Stimulated activated CD4-positive, alpha-beta T cell treated with anti-CD3 and anti-CD28 coated beads, Interleukin-1b, Interleukin-23, amount 100 ng/mL, for 1 hour (primary cell): ENCODE measurements at regions not wholly inside any gene's neighbourhood (a gene's known extent, or its start where the extent isn't known, plus 50 kb on each side); places are given as distances from the start of the nearest gene placed in this dataset.

Experiments used
- DNase-seq, 2 donors: peaks; one replicate each; pipeline ENCODE4 v3.0.0-alpha.2; 2020; ENCODE audit warnings: low read depth in 2 of 2

GRCh38 chr9:81118416-81118815 is 570.9 kb downstream of the TLE1 start:
- no peak for DNase-seq

DNA sequence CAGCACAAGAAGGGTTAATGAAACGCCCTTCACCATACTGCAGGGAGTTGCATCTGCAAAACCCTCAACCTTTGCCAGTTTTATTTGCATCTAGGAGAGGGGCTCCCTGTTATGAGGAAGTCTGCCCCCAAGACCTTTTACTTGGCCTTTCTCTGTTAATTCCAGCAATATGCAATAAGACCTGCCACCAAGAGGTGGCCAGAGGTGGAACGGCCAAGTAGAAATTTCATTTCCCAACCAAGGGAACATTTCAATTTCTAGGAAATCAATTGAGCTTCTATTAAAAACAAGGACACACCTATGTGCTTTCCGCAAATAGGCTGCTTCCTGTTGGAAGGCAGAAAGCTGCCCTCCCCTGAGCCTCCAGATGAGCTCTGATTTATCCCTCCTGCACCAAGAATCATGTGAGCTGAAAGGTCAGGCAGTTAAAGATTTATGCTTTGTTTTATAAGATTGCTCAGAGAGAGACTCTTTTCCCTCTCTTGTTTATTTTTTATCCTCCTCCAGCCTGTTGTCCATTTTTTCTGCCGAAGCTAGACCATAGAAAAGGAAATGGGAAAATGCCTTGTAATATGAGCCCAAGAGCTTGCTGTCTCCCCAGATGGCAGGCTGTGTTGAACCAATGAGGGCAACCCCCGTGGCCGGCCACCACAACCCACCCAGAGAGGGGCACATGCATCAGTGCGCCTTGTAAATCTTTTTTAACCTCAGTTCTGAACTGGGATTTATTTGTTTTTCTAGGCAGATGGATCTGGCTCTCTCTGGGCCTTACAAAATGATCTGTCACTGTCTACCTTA is 572.8 kb downstream of the TLE1 start:
- DNase-seq = no peak

DNA sequence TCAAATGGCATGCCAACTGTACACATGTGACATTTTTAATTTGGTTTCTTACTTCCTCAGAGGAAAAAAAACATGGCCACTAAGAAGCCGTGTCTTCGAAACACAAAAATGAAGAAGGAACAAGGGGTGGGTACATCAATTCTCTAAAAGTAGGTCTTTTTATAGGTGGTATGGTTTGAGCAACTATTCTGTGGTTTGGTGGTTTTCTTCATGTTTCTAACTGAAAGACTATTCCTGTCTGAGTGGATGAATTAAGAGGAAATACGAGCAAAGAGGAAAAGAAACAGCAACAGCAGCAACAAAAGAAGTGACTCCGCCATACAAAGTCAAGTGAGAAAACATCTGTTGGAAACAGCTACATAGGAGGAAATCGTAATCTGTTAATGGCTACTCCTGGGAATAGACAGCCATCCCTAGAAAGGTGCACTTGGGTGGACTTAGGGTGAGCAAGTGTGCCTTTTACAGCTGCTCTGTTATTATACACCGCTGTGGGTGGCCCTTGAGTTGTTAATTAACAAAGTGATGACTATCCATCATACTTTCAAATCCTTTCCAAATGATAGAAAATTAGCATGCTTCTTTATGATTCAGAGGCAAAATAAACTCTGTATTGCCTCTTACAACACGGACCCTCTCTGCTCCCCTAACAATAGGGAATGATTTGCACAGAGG is 575.8 kb downstream of the TLE1 start:
- DNase-seq = no peak

- DNase-seq = no peak
Observed at GRCh38 chr9:81112627-81113452, 576.5 kb downstream of the TLE1 start.

DNA sequence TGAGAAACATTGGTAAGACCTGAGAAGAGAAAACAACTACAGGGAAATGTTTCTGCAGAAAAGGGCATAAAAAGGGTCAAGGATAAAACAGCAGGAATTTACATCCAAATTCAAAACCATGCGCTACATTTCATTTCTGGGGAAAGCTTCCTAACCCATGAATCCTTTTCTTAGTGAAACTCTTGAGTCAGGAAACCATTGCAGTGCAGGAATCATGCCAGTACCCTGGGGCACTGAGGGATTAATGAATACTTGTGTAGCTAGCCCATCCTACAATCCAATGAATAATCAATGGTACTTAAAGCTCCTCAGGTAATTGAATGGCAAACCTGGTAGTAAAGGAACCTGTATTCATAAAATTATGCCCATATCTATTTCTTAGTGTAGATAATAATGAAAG is 580.5 kb downstream of the TLE1 start:
- DNase-seq = no peak

DNA sequence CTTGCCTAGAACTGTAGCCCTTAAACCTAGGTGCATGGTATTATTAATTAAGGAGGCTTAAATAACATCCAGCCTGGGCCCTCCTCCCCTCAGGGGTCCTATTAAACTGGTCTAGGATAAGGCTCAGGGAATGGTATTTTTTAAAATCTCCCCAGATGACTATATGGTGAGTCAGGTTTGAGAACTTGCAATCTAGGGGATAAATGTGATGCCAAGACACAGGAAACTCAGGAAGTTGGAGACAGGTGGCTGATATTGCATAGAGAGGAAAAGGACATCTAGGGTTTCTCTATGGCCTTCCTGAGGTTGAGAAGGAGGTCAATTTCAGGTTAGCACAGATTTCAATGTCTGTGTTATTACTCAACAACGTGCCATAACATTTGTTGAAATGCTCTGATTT is 581.0 kb downstream of the TLE1 start:
- no peak for DNase-seq

GRCh38 chr9:81103597-81104471 is 585.5 kb downstream of the TLE1 start:
- no peak for DNase-seq

GRCh38 chr9:81097131-81097847 is 592.1 kb downstream of the TLE1 start:
- DNase-seq = no peak

DNA sequence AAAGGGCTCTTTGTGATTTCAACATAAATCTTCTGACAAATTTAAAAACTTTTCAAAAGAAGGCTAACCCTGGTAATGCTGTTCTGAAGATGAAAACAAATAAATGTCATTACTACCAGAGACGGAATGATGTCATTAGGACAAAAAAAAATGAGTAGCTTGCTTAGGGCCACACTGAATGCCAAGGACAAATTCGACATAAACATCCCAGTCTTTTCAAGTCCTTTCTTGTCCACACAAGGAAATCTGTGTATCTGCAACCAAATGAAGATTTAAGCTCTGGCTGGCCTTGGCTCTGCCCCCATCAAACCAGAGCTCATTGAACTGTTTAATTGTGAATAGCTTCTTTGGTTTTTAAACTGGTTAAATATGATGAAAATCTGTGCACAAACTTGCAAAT is 592.7 kb downstream of the TLE1 start:
- no peak for DNase-seq

DNA sequence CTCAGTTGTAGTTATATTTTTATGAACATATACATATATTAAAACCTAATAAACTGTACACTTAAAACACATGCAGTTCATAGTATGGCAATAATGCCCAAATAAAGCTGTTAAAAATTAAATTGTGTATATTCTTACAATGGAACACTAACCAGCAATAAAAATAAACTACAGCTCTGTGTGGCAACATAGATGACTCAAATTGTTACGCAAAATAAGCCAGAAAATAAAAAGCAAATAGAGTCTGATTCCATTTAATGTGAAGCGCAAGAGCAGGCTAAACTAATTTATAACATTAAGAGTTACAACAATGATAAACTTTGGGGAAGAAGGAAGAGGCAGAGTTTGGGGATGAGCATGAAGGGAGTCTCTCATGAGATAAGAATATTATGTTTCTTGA is 597.3 kb downstream of the TLE1 start:
- DNase-seq = no peak

DNA sequence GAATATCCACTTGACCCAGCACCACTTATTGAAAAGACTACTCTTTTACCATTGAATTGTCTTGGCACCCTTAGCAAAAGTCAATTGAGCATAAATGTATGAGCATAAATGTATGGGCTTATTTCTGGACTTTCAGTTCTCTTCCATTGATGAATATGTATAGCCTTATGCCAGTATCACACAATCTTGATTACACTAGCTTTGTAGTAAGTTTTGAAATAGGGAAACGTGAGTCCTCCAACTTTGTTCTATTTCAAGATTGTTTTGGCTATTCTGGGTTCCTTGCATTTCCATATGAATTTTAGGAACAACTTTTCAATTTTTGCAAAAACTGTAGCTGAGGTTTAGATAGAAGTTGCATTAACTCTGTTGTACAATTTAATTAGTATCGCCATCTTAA is 601.0 kb downstream of the TLE1 start:
- DNase-seq = no peak

DNA sequence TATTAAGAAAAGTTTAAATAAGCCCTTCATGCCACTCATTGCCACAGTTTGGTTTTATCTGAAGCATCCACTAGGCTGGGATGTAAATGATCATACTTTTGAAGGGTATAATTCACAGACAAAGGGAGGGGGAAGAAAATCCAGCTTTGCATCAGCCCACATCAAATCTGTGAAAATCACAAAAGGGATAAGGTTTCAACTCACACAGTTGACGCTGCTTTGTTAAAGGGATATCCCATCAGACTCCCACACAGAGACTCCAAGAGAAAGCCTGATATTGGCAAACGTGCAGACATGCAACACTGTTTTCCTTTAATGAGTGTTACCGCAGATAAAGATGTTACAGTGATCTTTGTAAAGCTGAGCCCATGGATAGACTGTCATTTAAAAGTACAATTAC is 602.9 kb downstream of the TLE1 start:
- no peak for DNase-seq

- no peak for DNase-seq
Observed at GRCh38 chr9:81083854-81084512, 605.4 kb downstream of the TLE1 start.

DNA sequence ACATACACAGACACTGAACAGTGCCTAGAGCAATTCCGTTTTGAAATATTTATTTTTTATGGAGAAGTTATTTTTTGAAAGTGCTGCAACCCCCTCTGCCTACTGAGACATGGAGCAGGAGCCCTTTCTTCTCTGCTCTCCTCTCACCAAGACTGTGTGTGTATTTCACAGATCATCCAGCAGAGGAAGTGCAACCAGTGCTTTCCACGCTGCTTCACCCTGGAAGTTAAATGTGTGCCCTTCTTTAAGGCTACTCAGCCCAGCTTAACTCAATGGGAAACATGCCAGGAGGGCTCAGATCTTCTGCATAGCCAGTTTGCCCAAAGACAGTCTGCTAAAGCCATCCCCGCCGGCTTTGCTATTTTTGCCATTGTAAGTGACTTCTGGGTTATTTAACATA is 606.3 kb downstream of the TLE1 start:
- DNase-seq = no peak

DNA sequence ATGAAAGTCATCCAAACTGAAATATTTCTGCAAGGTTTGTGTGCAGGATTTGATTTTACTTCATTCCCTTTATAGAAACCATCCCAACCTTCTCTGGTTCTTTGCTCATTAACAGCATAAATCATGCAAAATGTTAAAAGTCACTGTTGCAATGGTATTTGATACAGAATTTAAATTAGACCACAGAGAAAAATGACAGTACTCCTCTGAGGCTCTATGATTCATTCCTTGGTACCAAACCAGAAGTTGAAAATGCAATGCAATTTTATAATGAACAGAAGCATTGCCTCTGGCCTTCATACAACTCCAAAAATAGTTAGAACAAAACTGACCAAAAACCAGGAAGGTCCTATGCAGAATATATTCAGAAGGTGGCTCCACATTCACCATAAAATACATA is 607.1 kb downstream of the TLE1 start:
- DNase-seq = no peak

- DNase-seq = no peak
Observed at GRCh38 chr9:81080900-81081299, 608.4 kb downstream of the TLE1 start.

DNA sequence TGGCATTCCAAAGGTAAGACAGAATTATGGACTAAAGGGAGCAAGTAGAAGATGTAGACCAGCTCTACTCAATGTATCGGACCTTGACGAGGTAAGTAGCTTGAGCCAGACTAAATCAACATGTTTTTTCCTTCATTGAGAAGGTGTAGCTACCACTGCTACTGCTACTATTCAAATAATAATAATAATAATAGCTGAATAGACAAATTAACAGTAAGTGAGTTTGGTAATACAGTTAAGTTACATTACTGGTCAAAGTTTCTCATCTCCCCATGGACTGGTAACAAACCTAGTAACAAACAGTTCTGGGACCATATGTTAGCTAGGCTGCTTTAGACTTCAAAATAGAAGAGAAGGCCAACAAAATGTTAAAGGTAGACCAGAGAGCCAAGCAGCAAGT is 609.2 kb downstream of the TLE1 start:
- no peak for DNase-seq

DNA sequence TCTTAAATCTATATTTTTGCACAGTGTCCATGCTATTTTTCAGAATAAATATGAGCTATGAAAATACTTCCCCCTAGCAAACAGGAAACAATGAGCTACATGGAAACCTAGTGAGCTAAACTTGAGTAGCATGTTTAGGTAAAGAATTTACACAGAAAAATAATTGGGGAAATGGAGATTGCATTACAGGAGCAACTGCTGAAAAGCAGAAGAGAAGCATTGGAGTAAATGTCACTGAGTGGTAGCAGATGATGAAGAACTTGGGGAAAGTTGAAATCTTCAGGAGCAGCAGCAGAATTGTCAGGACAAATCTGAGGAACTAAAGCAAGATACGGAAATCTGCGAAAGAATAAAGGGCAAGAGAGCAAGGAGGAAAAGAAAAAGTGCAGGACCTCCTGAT is 610.3 kb downstream of the TLE1 start:
- DNase-seq = no peak

- DNase-seq = no peak
Observed at GRCh38 chr9:81078555-81078954, 610.8 kb downstream of the TLE1 start.

DNA sequence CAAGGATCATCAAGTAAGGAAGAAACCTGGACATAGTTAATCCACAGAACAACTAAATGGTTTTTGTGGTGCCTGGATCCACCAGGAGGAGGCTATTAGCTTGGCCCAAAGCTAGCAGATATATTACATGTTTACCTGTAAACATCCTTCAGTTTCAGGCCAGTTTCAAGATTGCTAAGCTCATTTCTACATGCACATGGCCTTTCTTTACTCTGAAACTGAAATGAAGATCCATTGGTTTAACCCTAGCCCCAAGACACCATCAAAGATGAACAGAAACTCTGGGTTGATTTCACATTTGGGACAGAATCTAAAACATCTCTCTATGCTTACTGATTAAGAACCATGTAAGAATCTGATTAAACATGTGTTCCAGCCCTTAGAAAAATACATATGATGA is 611.8 kb downstream of the TLE1 start:
- no peak for DNase-seq

DNA sequence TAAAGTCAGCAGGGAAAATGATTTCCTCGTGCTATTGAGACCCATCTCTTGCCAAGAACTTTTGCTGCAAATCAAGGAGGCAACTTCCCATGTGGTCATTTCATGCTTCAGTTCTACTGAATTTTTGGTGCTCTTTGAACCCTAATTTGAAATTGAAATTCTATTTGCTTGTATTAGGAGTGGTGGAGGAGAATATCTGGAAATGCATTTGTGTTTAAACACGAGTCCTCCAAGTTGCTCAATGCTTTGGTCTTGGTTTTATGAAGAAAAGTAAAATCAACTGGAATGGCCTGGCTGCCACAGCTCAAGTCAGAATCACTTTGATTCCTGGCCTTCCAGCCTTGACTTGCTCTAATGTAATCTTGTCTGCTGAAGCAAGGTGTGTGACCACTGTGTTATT is 613.2 kb downstream of the TLE1 start:
- no peak for DNase-seq
